AG10803 (cell line): ENCODE measurements at regions not wholly inside any gene's neighbourhood (a gene's known extent, or its start where the extent isn't known, plus 50 kb on each side); places are given as distances from the start of the nearest gene placed in this dataset.
"Not testable (repeated sequence)": the region's sequence is repeated elsewhere in the genome, so short reads cannot be mapped to it uniquely, and the experiment has no call there.

ENCODE experiments used
- DNase-seq: peaks from one replicate; pipeline ENCODE4 v3.0.0; 2010; ENCODE audit warnings: low read depth
- H3K4me3 ChIP-seq: 2 replicates; pipeline ENCODE4 v1.5.1; 2011; ENCODE audit warnings: mild to moderate bottlenecking, low read length, control low read depth
- TF ChIP-seq, protein P1 (sequence below): conservative IDR thresholded peaks from 2 replicates; pipeline ENCODE4 v1.5.1; 2011; ENCODE audit warnings: mild to moderate bottlenecking, low read length, control low read depth, inconsistent platforms

GRCh38 chr13:63291701-63292100 lies 1876.1 kb upstream of the PCDH20 start:
- DNase-seq, result no peak
- TF ChIP-seq, protein P1, sequence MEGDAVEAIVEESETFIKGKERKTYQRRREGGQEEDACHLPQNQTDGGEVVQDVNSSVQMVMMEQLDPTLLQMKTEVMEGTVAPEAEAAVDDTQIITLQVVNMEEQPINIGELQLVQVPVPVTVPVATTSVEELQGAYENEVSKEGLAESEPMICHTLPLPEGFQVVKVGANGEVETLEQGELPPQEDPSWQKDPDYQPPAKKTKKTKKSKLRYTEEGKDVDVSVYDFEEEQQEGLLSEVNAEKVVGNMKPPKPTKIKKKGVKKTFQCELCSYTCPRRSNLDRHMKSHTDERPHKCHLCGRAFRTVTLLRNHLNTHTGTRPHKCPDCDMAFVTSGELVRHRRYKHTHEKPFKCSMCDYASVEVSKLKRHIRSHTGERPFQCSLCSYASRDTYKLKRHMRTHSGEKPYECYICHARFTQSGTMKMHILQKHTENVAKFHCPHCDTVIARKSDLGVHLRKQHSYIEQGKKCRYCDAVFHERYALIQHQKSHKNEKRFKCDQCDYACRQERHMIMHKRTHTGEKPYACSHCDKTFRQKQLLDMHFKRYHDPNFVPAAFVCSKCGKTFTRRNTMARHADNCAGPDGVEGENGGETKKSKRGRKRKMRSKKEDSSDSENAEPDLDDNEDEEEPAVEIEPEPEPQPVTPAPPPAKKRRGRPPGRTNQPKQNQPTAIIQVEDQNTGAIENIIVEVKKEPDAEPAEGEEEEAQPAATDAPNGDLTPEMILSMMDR, result no peak
- H3K4me3 ChIP-seq, result no peak overlapping the region

- TF ChIP-seq, protein P1, result no peak
- no peak overlapping the region for H3K4me3 ChIP-seq
- no peak for DNase-seq
Measured at GRCh38 chr13:63288576-63288975, 1872.9 kb upstream of the PCDH20 start.

DNA sequence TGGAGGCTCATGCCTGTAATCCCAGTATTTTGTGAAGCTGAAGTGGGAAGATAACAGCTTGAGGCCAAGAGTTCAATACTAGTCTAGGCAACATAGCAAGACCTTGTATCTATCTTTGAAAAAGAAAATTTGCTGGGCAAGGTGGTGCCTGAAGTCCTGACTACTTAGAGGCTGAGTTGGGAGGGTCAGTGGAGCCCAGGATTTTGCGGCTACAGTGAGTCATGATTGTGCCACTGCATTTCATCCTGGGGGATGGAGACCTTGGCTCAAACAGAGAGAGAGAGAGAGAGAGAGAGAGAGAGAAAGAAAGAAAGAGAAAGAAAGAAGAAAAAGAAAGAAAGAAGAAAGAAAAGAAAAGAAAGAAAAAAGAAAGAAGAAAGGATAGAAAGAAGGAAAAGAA lies 1872.3 kb upstream of the PCDH20 start:
- TF ChIP-seq, protein P1, result no peak
- no peak overlapping the region for H3K4me3 ChIP-seq
- DNase-seq, result no peak

DNA sequence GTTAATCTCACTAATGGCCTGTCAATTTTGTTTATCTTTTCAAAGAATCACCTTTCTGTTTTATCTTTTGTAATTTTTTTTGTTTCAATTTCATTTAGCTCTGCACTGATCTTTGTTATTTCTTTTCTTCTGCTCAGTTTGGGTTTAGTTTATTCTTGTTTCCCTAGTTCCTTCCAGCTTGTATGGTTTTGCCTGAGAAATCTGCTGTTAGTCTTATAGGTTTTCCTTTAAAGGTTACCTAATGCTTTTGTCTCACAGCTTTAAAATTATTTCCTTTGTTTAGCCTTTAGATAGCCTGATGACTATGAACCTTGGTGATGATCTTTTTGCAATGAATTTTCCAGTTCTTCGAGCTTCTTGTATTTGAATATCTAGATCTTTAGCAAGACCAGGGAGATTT lies 1869.8 kb upstream of the PCDH20 start:
- DNase-seq, result no peak
- no peak overlapping the region for H3K4me3 ChIP-seq
- TF ChIP-seq, protein P1, result no peak

DNA sequence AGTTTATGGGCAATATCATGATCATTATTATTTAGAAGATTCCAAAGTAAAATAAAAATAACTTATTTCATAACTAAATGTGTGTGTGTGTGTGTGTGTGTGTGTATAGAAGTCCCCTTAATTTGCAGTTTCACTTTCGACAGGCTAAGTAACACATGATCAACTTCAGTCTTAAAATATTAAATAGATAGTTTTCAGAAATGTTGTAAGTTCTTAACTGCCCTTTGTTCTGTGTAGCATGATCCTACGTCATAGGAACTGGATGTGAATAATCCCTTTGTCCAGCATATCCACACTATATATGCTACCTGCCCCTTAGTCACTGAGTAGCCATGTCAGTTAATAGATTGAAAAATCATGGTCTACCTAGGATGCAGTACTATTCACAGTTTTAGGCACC lies 1863.5 kb upstream of the PCDH20 start:
- DNase-seq, result no peak
- H3K4me3 ChIP-seq, result no peak overlapping the region
- TF ChIP-seq, protein P1, result no peak

GRCh38 chr13:63274772-63275171 lies 1859.1 kb upstream of the PCDH20 start:
- no peak overlapping the region for H3K4me3 ChIP-seq
- TF ChIP-seq, protein P1, result no peak
- DNase-seq, result no peak

DNA sequence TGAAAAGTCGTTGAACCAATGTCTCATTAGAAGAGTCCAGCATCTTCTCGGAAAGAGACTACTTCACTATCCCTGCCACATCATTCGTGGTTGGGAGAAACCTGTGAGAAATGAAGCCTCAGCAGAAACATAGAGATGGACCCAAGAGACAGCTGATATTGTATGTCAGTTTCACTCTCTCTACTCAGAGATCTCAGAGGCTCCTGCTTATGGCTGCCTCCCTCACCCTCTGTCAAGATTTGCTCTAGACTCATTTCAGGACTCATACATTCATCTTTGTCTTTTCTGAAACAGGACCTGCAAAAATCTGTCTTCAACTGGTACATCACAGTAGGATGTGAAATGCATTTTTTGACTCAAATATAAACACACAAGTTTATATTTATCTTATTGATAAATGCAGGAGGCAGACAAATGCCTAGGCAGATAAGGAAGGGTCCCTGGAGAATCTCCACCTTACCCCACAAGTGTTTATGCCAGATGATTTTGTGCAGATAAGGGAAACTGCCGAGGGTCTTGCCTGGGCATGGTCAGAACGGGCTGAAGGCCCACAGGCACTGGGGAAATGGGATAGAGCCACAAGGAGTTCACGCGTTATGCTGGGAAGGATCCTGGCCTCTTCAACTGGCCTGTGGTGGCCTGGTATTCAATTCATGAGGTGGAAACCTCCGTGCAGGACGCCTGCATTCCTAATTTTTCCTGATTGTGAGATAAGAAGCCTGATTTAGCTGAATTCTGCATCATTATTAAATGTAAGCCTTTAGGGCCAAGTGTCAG lies 1834.0 kb upstream of the PCDH20 start:
- TF ChIP-seq, protein P1, result no peak
- no peak overlapping the region for H3K4me3 ChIP-seq
- DNase-seq, result no peak

GRCh38 chr13:63236667-63237396 lies 1821.2 kb upstream of the PCDH20 start:
- DNase-seq, H3K4me3 ChIP-seq: not testable (repeated sequence)

- not testable (repeated sequence) for H3K4me3 ChIP-seq, DNase-seq
Measured at GRCh38 chr13:63218596-63218995, 1802.9 kb upstream of the PCDH20 start.
